ENCODE measurements at regions not wholly inside any gene's neighbourhood (a gene's known extent, or its start where the extent isn't known, plus 50 kb on each side); places are given as distances from the start of the nearest gene placed in this dataset.

DNA sequence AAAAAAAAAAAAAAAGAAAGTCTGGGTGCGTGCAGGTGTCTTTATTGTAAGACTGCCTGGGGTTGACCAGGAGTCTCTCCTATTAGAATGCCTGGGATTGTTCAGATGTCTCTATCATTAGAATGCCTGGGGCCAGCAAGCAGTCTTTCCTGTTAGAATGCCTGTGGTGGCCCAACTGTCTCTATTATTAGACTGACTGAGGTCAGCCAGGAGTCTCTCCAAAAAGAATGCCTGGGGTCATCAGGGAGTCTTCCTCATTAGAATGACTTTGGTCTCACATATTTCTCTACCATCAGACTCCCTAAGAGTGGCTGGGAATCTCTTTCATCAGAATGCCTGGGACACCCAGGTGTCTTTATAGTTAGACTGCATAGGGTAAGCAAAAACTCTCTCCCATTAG is 1577.5 kb downstream of the UQCRFS1 start:
- H3K9ac ChIP-seq (ENCODE audit: low read length), result no peak overlapping the region
- no peaks in the 10 kb centered on the region for H3K27me3 ChIP-seq (ENCODE audit: control insufficient read depth in 1 of 2, insufficient read depth in 2 of 2, low read length in 2 of 2)
- H3K9me3 ChIP-seq (ENCODE audit: low read length), result no peaks in the 10 kb centered on the region
- H3K27ac ChIP-seq (ENCODE audit: low read depth, low read length), result no peak overlapping the region
- no peaks in the 10 kb centered on the region for H3K4me1 ChIP-seq (ENCODE audit: insufficient read depth, low read length)
- no peaks in the 10 kb centered on the region for H3K36me3 ChIP-seq (ENCODE audit: insufficient read depth, low read length)
- H3K4me3 ChIP-seq (ENCODE audit: low read depth in 1 of 2, low read length in 2 of 2), result no peak overlapping the region

DNA sequence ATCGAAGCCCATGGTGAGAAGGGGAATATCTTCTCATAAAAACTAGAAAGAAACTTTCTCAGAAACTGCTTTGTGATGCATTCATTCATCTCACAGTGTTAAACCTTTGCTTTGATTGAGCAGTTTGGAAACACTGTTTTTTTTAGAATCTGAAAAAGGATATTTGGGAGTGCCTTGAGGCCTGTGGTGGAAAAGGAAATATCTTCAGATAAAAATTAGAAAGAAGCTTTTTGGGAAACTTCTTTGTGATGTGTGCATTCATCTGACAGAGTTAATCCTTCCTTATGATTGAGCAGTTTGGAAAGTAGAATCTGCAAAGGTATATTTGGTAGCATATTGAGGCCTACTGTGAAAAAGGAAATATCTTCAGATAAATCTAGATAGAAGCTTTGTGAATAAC is 1594.9 kb downstream of the UQCRFS1 start:
- no peak overlapping the region for H3K4me3 ChIP-seq (ENCODE audit: low read depth in 1 of 2, low read length in 2 of 2)

DNA sequence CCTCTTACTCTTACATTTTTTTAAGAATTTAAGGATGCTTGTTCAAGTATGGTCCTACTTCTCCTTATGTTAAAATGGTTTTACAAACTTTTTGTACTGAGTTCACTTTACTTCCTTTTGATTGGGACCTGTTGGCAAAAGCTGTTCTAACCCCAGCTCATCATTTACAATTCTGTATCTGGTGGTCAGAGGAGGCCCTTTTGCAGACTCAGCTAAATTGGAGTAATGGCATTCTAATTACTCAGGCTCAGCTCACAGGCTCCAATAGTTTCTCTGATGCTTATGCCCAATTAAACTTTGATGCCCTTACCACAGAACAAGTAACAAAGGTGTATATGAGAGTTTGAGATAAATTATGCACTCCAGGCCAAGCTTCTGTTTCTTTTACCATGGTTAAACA is 1632.0 kb downstream of the UQCRFS1 start:
- no peak overlapping the region for H3K4me3 ChIP-seq (ENCODE audit: low read depth in 1 of 2, low read length in 2 of 2)
- H3K9me3 ChIP-seq (ENCODE audit: low read length), result peaks cover 4% of the 10 kb centered on the region
- no peaks in the 10 kb centered on the region for H3K27me3 ChIP-seq (ENCODE audit: control insufficient read depth in 1 of 2, insufficient read depth in 2 of 2, low read length in 2 of 2)
- H3K27ac ChIP-seq (ENCODE audit: low read depth, low read length), result no peak overlapping the region
- no peak overlapping the region for H3K9ac ChIP-seq (ENCODE audit: low read length)
- no peaks in the 10 kb centered on the region for H3K4me1 ChIP-seq (ENCODE audit: insufficient read depth, low read length)
- H3K36me3 ChIP-seq (ENCODE audit: insufficient read depth, low read length), result no peaks in the 10 kb centered on the region

More for the DNA sequence above, 1594.9 kb downstream of the UQCRFS1 start:
- Histone ChIP-seq H3K36me3 (ENCODE audit: insufficient read depth, low read length) (no peaks in the 10 kb centered on the region), H3K9me3 (ENCODE audit: low read length) (peaks cover 11% of the 10 kb centered on the region), H3K27me3 (ENCODE audit: control insufficient read depth in 1 of 2, insufficient read depth in 2 of 2, low read length in 2 of 2) (no peaks in the 10 kb centered on the region), H3K4me1 (ENCODE audit: insufficient read depth, low read length) (no peaks in the 10 kb centered on the region), H3K9ac (ENCODE audit: low read length) (no peak overlapping the region), H3K27ac (ENCODE audit: low read depth, low read length) (no peak overlapping the region)
